HEK293 (cell line): ENCODE measurements at regions not wholly inside any gene's neighbourhood (a gene's known extent, or its start where the extent isn't known, plus 50 kb on each side); places are given as distances from the start of the nearest gene placed in this dataset.

Source experiments
- CTCF ChIA-PET: fragments of 350-600 bp; formaldehyde crosslinking; extraction: SDS; loops from one replicate; lab custom pipeline; 2021; ENCODE audit warnings: antibody characterized with exemption; lab: Yijun Ruan, JAX
- POLR2A ChIA-PET: fragments of 300-600 bp; formaldehyde crosslinking; extraction: SDS; loops from one replicate; lab custom pipeline; 2020; ENCODE audit warnings: antibody characterized with exemption, inconsistent platforms; lab: Yijun Ruan, JAX
- H3K27ac ChIP-seq: fragments of 200-500 bp; sonication (Bioruptor generic); 2 replicates; pipeline ENCODE4 v1.5.1; 2014; ENCODE audit warnings: low read depth, low read length, control low read depth, inconsistent platforms; ENCODE audit errors: extremely low read depth
- H3K36me3 ChIP-seq, 2 experiments: fragments of 200-500 bp in 1 of 2; sonication (Bioruptor generic) in 1 of 2; 1 replicate in 1 of 2; 2 replicates in 1 of 2; pipeline ENCODE4 v1.5.1; 2014 to 2017; ENCODE audit warnings: inconsistent platforms in 2 of 2, low read length in 2 of 2; ENCODE audit not compliant: control insufficient read depth in 2 of 2, insufficient read depth in 1 of 2
- H3K4me1 ChIP-seq: fragments of 200-500 bp; sonication (Bioruptor generic); 2 replicates; pipeline ENCODE4 v1.5.1; 2014; ENCODE audit warnings: mild to moderate bottlenecking, low read length, inconsistent platforms; ENCODE audit not compliant: control insufficient read depth, insufficient read depth
- H3K4me3 ChIP-seq: 2 replicates; pipeline ENCODE4 v1.5.1; 2011; ENCODE audit warnings: low read depth, mild to moderate bottlenecking, control low read depth, low read length, moderate library complexity
- H3K9me3 ChIP-seq: fragments of 200-500 bp; sonication (Bioruptor generic); 2 replicates; pipeline ENCODE4 v1.5.1; 2014; ENCODE audit warnings: low read depth, low read length, inconsistent platforms; ENCODE audit not compliant: control insufficient read depth, insufficient read depth
- ATF2 ChIP-seq: fragments of 450-650 bp; formaldehyde crosslinking; IDR thresholded peaks from 2 replicates; pipeline ENCODE4 v1.5.1; 2016; ENCODE audit warnings: missing biosample characterization, missing genetic modification characterization, low read depth
- BCL11B ChIP-seq: fragments of 450-650 bp; formaldehyde crosslinking; IDR thresholded peaks from 2 replicates; pipeline ENCODE4 v1.5.1; 2016; ENCODE audit warnings: low read depth, missing biosample characterization, missing genetic modification characterization
- PRDM4 ChIP-seq: fragments of 450-650 bp; formaldehyde crosslinking; IDR thresholded peaks from 2 replicates; pipeline ENCODE4 v1.5.1; 2017; ENCODE audit warnings: missing biosample characterization, missing genetic modification characterization
- SP3 ChIP-seq: fragments of 450-650 bp; formaldehyde crosslinking; IDR thresholded peaks from 2 replicates; pipeline ENCODE4 v1.5.1; 2016; ENCODE audit warnings: missing biosample characterization, missing genetic modification characterization
- ZBTB1 ChIP-seq: fragments of 450-650 bp; formaldehyde crosslinking; IDR thresholded peaks from 2 replicates; pipeline ENCODE4 v1.5.1; 2016; ENCODE audit warnings: missing biosample characterization, missing genetic modification characterization
- ZNF138 ChIP-seq: fragments of 450-650 bp; formaldehyde crosslinking; IDR thresholded peaks from 2 replicates; pipeline ENCODE4 v1.5.1; 2016; ENCODE audit warnings: missing biosample characterization, missing genetic modification characterization, borderline replicate concordance
- ZNF155 ChIP-seq: fragments of 450-650 bp; formaldehyde crosslinking; IDR thresholded peaks from 2 replicates; pipeline ENCODE4 v1.5.1; 2016; ENCODE audit warnings: missing biosample characterization, missing genetic modification characterization
- ZNF174 ChIP-seq: fragments of 450-650 bp; formaldehyde crosslinking; IDR thresholded peaks from 2 replicates; pipeline ENCODE4 v1.5.0; 2017; ENCODE audit warnings: missing biosample characterization, mild to moderate bottlenecking, missing genetic modification characterization
- ZNF2 ChIP-seq: fragments of 450-650 bp; formaldehyde crosslinking; IDR thresholded peaks from 2 replicates; pipeline ENCODE4 v1.5.1; 2016; ENCODE audit warnings: missing biosample characterization, missing genetic modification characterization
- ZNF211 ChIP-seq: fragments of 450-650 bp; formaldehyde crosslinking; IDR thresholded peaks from 2 replicates; pipeline ENCODE4 v1.5.1; 2016; ENCODE audit warnings: low read depth, missing biosample characterization, missing genetic modification characterization
- ZNF366 ChIP-seq: fragments of 450-650 bp; formaldehyde crosslinking; conservative IDR thresholded peaks from 2 replicates; pipeline ENCODE4 v1.5.1; 2016; ENCODE audit warnings: missing biosample characterization, missing genetic modification characterization
- ZNF488 ChIP-seq: fragments of 450-650 bp; formaldehyde crosslinking; IDR thresholded peaks from 2 replicates; pipeline ENCODE4 v1.5.1; 2016; ENCODE audit warnings: missing biosample characterization, missing genetic modification characterization
- ZNF585B ChIP-seq: fragments of 450-650 bp; formaldehyde crosslinking; IDR thresholded peaks from 2 replicates; pipeline ENCODE4 v1.5.1; 2016; ENCODE audit warnings: missing biosample characterization, missing genetic modification characterization
- ZNF621 ChIP-seq: fragments of 450-650 bp; formaldehyde crosslinking; IDR thresholded peaks from 2 replicates; pipeline ENCODE4 v1.5.1; 2017; ENCODE audit warnings: missing biosample characterization, missing genetic modification characterization
- ZNF664 ChIP-seq: fragments of 450-650 bp; formaldehyde crosslinking; IDR thresholded peaks from 2 replicates; pipeline ENCODE4 v1.5.1; 2016; ENCODE audit warnings: missing biosample characterization, missing genetic modification characterization
- ZNF768 ChIP-seq: fragments of 450-650 bp; formaldehyde crosslinking; IDR thresholded peaks from 2 replicates; pipeline ENCODE4 v1.5.1; 2018; ENCODE audit warnings: missing biosample characterization, mild to moderate bottlenecking, missing genetic modification characterization
- ZNF791 ChIP-seq: fragments of 450-650 bp; formaldehyde crosslinking; IDR thresholded peaks from 2 replicates; pipeline ENCODE4 v1.5.1; 2016; ENCODE audit warnings: missing biosample characterization, missing genetic modification characterization

GRCh38 chr4:107182347-107182746, 146.2 kb upstream of the DKK2 start:
- POLR2A ChIA-PET, result no interaction called here
- Histone ChIP-seq H3K36me3 (no peaks in the 10 kb centered on the region), H3K27ac (no peak overlapping the region), H3K4me1 (no peaks in the 10 kb centered on the region), H3K9me3 (no peaks in the 10 kb centered on the region)
- no peak for TF ChIP-seq ZNF621
- TF ChIP-seq ZNF664 (tag by site-specific recombination), result peak; percentile 92
- TF ChIP-seq, all 188 proteins: peak for 1
- CTCF ChIA-PET, result interaction anchor here (0.6 to 1.9 kb wide), 8 partner anchors 9 to 334 kb away, joined by 3 to 6 read pairs (median 4); no protein-coding TSS in a partner anchor
- H3K4me3 ChIP-seq, result no peak overlapping the region

GRCh38 chr4:107166873-107167450, 130.8 kb upstream of the DKK2 start:
- H3K36me3 ChIP-seq, result no peaks in the 10 kb centered on the region
- ChIA-PET CTCF (no interaction called here), POLR2A (no interaction called here)
- no peak overlapping the region for H3K27ac ChIP-seq
- TF ChIP-seq ZNF488 (tag by site-specific recombination) (no peak), SP3 (tag by site-specific recombination) (no peak), ZNF211 (no peak), ZBTB1 (tag by site-specific recombination) (no peak), ZNF138 (tag by site-specific recombination) (no peak), ZNF155 (tag by site-specific recombination) (no peak), ATF2 (tag by site-specific recombination) (no peak), PRDM4 (tag by site-specific recombination) (no peak), ZNF791 (no peak), ZNF768 (tag by site-specific recombination) (no peak), BCL11B (tag by site-specific recombination) (no peak), ZNF2 (tag by site-specific recombination) (no peak), ZNF585B (no peak)
- H3K4me3 ChIP-seq, result no peak overlapping the region
- no peaks in the 10 kb centered on the region for H3K4me1 ChIP-seq
- no peaks in the 10 kb centered on the region for H3K9me3 ChIP-seq

GRCh38 chr4:107166181-107166580, 130.1 kb upstream of the DKK2 start:
- Histone ChIP-seq H3K4me1 (no peaks in the 10 kb centered on the region), H3K4me3 (no peak overlapping the region), H3K27ac (no peak overlapping the region), H3K9me3 (no peaks in the 10 kb centered on the region), H3K36me3 (no peaks in the 10 kb centered on the region)
- ChIA-PET POLR2A (no interaction called here), CTCF (no interaction called here)
- TF ChIP-seq ZNF366, result peak; percentile 36; the same call in 1 of the 2 replicates
- no peak for TF ChIP-seq ZNF174
